GM21576 (cell line): ENCODE measurements at regions not wholly inside any gene's neighbourhood (a gene's known extent, or its start where the extent isn't known, plus 50 kb on each side); places are given as distances from the start of the nearest gene placed in this dataset.
A peak's percentile ranks its signal among the peaks of the same experiment; 100 is the strongest.

Source experiments
- ATAC-seq: cut with Tn5 transposase; IDR thresholded peaks from one replicate; pipeline ENCODE4 v1.9.1; 2021; ENCODE audit warnings: mild to moderate bottlenecking, moderate library complexity; ENCODE audit not compliant: unreplicated experiment

DNA sequence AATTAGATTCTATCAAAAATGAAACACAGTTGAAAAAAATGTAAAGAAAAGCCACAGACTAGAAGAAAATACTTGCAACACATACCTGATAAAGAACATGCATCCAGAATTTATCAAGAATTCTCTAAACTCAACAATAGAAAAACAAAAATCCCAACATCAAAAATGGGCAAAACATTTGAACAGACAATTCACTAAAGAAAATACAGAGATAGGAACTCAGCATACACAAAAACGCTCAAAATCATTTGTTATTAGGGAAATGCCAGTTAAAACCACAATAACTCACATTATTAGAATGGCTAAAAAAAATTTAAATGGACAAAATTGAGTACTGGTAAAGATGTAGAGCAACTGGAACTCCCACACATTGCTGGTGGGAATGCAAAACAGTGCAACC is 311.0 kb upstream of the PRDM1 start:
- ATAC-seq = no peak

GRCh38 chr6:105774247-105774646 is 311.9 kb upstream of the PRDM1 start:
- peak; percentile 79 for ATAC-seq

DNA sequence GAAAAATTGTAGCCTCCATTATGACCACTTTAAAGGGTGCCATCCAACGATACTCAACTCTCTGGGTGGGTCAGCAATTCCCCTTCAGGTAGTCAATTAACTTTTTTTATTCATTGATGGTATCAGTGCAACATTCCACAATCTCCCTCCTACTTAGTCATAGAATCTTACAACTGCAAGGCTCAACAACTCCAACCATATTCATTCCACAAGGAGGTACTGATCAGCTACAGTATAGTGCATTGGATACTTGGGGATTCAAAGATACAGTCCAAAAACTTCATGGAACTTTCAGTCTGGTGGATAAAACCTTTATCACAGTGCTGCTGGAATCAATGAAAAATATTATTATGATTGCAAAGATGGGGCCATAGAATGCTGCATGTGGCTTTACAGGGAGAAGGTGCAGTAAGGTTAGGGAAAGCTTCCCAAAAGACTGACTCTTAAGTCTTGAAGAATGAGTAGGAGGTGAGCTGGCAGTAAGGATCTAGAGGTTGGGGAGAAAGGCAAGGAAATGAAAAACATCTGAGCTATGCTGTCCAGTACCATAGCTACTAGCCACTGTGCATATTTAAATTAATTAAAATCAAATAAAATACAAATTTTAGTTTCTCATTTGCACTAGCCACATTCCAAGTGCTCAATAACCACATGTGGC is 314.7 kb upstream of the PRDM1 start:
- no peak for ATAC-seq

- no peak for ATAC-seq
Measured at GRCh38 chr6:105769987-105770386, 316.1 kb upstream of the PRDM1 start.

GRCh38 chr6:105769197-105769596 is 316.9 kb upstream of the PRDM1 start:
- no peak for ATAC-seq

DNA sequence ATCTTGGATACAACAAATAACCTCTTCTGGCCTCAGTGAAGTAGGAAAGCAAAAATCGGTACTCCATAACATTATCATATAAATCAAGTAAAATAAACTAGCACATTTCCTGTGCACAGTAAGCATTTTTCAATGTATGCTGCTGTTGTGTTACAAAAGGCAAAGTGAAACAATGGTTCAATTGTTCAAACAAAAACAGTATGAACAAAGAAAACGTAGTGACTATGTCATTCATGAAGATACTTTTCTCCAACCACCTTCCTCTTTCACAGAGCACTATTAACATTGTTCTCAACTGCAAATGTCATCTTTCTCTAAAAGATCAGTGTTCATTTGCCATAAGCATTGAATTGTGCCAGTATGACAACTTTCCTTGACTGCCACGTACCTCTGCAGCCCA is 318.6 kb upstream of the PRDM1 start:
- no peak for ATAC-seq

- ATAC-seq = no peak
Measured at GRCh38 chr6:105765239-105765638, 320.9 kb upstream of the PRDM1 start.

- no peak for ATAC-seq
Measured at GRCh38 chr6:105764315-105764714, 321.8 kb upstream of the PRDM1 start.

- no peak for ATAC-seq
Measured at GRCh38 chr6:105763866-105764265, 322.3 kb upstream of the PRDM1 start.

- no peak for ATAC-seq
Measured at GRCh38 chr6:105760746-105761145, 325.4 kb upstream of the PRDM1 start.

- no peak for ATAC-seq
Measured at GRCh38 chr6:105759946-105760345, 326.2 kb upstream of the PRDM1 start.

GRCh38 chr6:105759015-105759414 is 327.1 kb upstream of the PRDM1 start:
- no peak for ATAC-seq

- ATAC-seq = peak; percentile 96
Measured at GRCh38 chr6:105757512-105758200, 328.5 kb upstream of the PRDM1 start.

DNA sequence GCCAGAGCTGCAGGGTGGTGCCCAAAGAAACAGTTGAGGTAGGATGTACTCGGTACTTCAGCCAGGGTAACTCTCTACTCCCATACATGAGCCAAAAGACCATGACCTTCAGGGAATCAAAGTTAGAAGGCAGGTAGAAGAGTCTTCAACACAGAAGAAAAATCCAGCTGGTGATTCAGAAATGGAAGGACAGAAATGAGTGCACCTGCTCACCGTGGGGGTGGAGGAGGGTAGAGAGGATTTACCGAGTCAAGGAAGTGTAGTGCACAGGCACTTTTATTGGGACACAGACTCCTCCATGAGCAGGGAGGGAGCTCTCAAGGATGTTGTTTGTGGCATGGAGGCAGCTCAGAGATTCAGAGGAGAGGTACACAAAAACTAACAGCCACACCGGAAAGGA is 330.3 kb upstream of the PRDM1 start:
- no peak for ATAC-seq

DNA sequence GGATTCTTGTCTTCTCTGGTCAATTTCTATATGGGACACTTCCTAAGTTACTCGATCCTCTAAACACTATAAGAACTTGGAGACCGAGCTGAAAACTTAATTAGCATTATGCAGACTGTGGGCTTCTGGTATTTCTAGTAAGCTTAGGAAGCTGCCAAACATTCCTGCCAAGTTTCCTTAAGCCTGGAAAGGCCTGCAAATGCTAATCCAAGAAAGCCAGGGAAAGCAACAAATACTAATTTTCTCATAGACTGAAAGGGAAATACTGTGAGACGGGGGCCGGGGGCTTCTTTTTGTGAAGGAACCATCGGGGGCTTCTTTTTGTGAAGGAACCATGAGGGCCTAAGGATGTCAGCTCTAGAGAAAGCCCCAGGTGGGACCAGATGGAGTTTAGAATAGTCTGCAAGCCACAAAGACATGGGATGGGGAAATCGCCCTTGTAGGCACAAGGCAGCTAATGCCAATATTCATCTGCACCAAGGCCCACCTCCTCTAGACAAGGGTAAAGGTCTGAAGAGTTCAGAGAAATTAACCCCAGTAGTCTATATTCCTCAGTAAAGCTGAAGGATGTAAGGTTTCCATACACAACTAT is 332.4 kb upstream of the PRDM1 start:
- no peak for ATAC-seq

DNA sequence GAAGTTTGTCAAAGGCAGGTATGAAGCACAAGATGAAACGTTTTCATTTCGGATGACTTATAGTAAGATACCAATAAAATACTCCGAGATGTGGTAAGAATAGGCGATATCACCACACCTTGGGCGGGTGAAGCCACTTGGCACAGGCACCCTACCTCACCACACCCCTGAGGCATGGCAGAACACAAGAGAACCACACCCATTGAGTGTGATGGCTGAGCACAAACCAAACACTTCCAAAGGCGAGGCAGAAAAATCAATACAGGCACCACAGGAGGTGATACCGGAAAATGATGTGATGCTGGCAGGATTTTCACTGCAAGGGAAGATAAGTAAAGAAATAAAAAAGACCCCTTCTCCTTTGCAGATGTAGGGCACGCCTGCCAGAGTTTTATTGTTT is 332.9 kb upstream of the PRDM1 start:
- no peak for ATAC-seq

DNA sequence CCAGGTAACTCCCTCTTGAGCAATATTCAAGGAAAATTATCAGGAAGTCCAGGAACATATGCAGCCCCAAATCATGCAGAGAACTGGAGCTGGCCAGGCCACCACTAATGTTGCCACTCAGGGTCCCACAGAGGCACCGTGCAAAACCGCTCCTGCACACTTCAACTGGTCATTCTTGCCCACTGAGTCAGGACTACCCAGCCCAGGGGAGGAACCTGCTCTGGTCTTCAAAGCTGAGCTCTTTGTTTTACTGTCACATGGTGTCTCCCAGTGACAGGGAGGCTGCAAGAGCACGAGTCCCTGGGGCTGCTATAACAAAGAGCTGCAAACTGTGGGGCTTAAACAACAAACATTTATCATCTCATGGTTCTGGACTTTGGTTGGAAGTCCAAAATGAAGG is 336.0 kb upstream of the PRDM1 start:
- no peak for ATAC-seq

- ATAC-seq = no peak
Measured at GRCh38 chr6:105748737-105749161, 337.4 kb upstream of the PRDM1 start.

DNA sequence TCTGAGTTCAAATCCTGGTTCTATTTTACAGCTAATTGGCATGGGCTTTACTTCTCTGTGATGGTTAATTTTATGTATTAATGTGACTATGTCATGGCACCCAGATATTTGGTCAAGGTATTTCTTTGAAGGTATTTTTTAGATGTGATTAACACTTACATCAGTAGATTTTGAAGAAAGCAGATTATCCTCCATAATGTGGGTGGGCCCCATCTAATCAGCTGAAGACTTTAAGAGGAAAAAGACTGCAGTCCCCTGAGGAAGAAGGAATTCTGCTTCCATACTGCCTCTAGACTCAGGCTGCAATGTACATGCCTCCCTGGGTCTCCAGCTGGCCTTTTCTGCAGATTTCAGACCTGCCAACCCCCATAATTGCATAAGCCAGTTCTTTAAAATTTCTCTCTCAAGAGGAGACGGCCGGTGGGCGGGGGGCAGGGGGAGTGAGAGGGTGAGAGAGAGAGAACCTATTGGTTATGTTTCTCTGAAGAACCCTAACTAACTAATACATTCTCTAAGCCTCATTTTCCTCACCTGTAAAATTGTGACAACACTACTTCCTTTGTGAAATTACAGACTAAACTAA is 338.2 kb upstream of the PRDM1 start:
- ATAC-seq = no peak

GRCh38 chr6:105746509-105746908 is 339.6 kb upstream of the PRDM1 start:
- no peak for ATAC-seq

GRCh38 chr6:105746130-105746505 is 340.0 kb upstream of the PRDM1 start:
- no peak for ATAC-seq
